GM23338 (cell line): ENCODE measurements at regions not wholly inside any gene's neighbourhood (a gene's known extent, or its start where the extent isn't known, plus 50 kb on each side); places are given as distances from the start of the nearest gene placed in this dataset.

Experiments used
- ATAC-seq: fragments of 200-7000 bp; cut with Tn5 transposase; 3 replicates; pipeline ENCODE4 v1.9.1; 2020
- DNase-seq: peaks from one replicate; pipeline ENCODE4 v3.0.0-alpha.2; 2015; ENCODE audit warnings: low spot score
- H2AFZ ChIP-seq: fragments of 200-600 bp; sonication (generic); 2 replicates; pipeline ENCODE4 v1.8.0; 2016; ENCODE audit warnings: antibody characterized with exemption, mild to moderate bottlenecking, moderate library complexity
- H3F3A ChIP-seq: fragments of 200-600 bp; sonication (generic); replicated peaks from 2 replicates; pipeline ENCODE4 v1.8.0; 2017; ENCODE audit warnings: antibody characterized with exemption, mixed run types, low read depth
- H3K27ac ChIP-seq: fragments of 200-600 bp; sonication (generic); 2 replicates; pipeline ENCODE4 v1.6.1; 2016; ENCODE audit warnings: low read depth
- H3K27me3 ChIP-seq: fragments of 200-600 bp; sonication (generic); 2 replicates; pipeline ENCODE4 v1.8.0; 2016; ENCODE audit warnings: mild to moderate bottlenecking, mixed run types, moderate library complexity; ENCODE audit not compliant: insufficient read depth
- H3K36me3 ChIP-seq: fragments of 200-600 bp; sonication (generic); 2 replicates; pipeline ENCODE4 v1.8.0; 2016; ENCODE audit warnings: mild to moderate bottlenecking; ENCODE audit not compliant: insufficient read depth
- H3K4me1 ChIP-seq: fragments of 200-600 bp; sonication (generic); 2 replicates; pipeline ENCODE4 v1.8.0; 2016; ENCODE audit warnings: mild to moderate bottlenecking, moderate library complexity; ENCODE audit not compliant: insufficient read depth
- H3K4me2 ChIP-seq: fragments of 200-600 bp; sonication (generic); 2 replicates; pipeline ENCODE4 v1.7.1; 2017; ENCODE audit warnings: mixed run types
- H3K4me3 ChIP-seq: fragments of 200-600 bp; sonication (generic); 2 replicates; pipeline ENCODE4 v1.6.1; 2016; ENCODE audit warnings: mixed run types
- H3K79me2 ChIP-seq: fragments of 200-600 bp; sonication (generic); replicated peaks from 2 replicates; pipeline ENCODE4 v1.8.0; 2017; ENCODE audit warnings: mild to moderate bottlenecking; ENCODE audit not compliant: insufficient read depth
- H3K9me2 ChIP-seq: fragments of 200-600 bp; sonication (generic); 2 replicates; pipeline ENCODE4 v1.8.0; 2017; ENCODE audit not compliant: insufficient read depth
- H4K20me1 ChIP-seq: fragments of 200-600 bp; sonication (generic); replicated peaks from 2 replicates; pipeline ENCODE4 v1.8.0; 2017; ENCODE audit warnings: mild to moderate bottlenecking; ENCODE audit not compliant: insufficient read depth
- H3K27ac Mint-ChIP-seq: 2 replicates; pipeline ENCODE4 v1.8.0; 2020; ENCODE audit warnings: inconsistent platforms, mild to moderate bottlenecking, moderate library complexity, mixed read lengths
- H3K27me3 Mint-ChIP-seq: 3 replicates; pipeline ENCODE4 v1.8.0; 2022; ENCODE audit warnings: low read depth, mild to moderate bottlenecking, moderate library complexity, mixed read lengths, inconsistent platforms; ENCODE audit not compliant: insufficient read depth, poor library complexity
- H3K36me3 Mint-ChIP-seq: 3 replicates; pipeline ENCODE4 v1.8.0; 2021; ENCODE audit warnings: low read depth, mild to moderate bottlenecking, inconsistent platforms, moderate library complexity, mixed read lengths
- H3K4me1 Mint-ChIP-seq: 3 replicates; pipeline ENCODE4 v1.8.0; 2020; ENCODE audit warnings: mild to moderate bottlenecking, inconsistent platforms, mixed read lengths
- H3K4me3 Mint-ChIP-seq: 3 replicates; pipeline ENCODE4 v1.8.0; 2021; ENCODE audit warnings: moderate library complexity, mild to moderate bottlenecking, inconsistent platforms, mixed read lengths
- H3K9me3 Mint-ChIP-seq: 3 replicates; pipeline ENCODE4 v1.8.0; 2020; ENCODE audit warnings: moderate library complexity, mild to moderate bottlenecking, inconsistent platforms, mixed read lengths
- CREB1 ChIP-seq: fragments of 250-450 bp; sonication (Bioruptor Pico); IDR thresholded peaks from 2 replicates; pipeline ENCODE4 v1.5.0; 2020; ENCODE audit warnings: low read depth, mild to moderate bottlenecking, moderate library complexity
- EZH2 ChIP-seq: fragments of 200-600 bp; sonication (generic); IDR thresholded peaks from one replicate; pipeline ENCODE4 v1.8.0; 2017; ENCODE audit warnings: antibody characterized with exemption, mild to moderate bottlenecking, low read depth; ENCODE audit not compliant: unreplicated experiment
- EZH2phosphoT487 ChIP-seq: fragments of 200-600 bp; sonication (generic); IDR thresholded peaks from one replicate; pipeline ENCODE4 v1.8.1; 2018; ENCODE audit warnings: antibody characterized with exemption; ENCODE audit not compliant: unreplicated experiment
- JUNB ChIP-seq: IDR thresholded peaks from one replicate; pipeline ENCODE4 v1.6.1; 2016; ENCODE audit warnings: antibody characterized with exemption; ENCODE audit not compliant: unreplicated experiment
- NANOG ChIP-seq: IDR thresholded peaks from 2 replicates; pipeline ENCODE4 v1.6.1; 2016; ENCODE audit warnings: antibody characterized with exemption, borderline replicate concordance
- POLR2AphosphoS5 ChIP-seq: IDR thresholded peaks from 2 replicates; pipeline ENCODE4 v1.6.1; 2016; ENCODE audit warnings: antibody characterized with exemption, low read depth
- STAT1 ChIP-seq: IDR thresholded peaks from one replicate; pipeline ENCODE4 v1.6.1; 2016; ENCODE audit warnings: antibody characterized with exemption; ENCODE audit not compliant: unreplicated experiment
- ZNF114 ChIP-seq: fragments of 250-450 bp; sonication (Bioruptor Pico); IDR thresholded peaks from 2 replicates; pipeline ENCODE4 v1.5.0; 2020; ENCODE audit warnings: mild to moderate bottlenecking, moderate library complexity
- ZNF331 ChIP-seq: fragments of 250-450 bp; sonication (Bioruptor Pico); IDR thresholded peaks from 2 replicates; pipeline ENCODE4 v1.5.0; 2020; ENCODE audit warnings: low read depth, mild to moderate bottlenecking, moderate library complexity
- TF ChIP-seq, protein P1 (sequence below), 2 experiments: fragments of 200-600 bp in 1 of 2; sonication (generic) in 1 of 2; conservative IDR thresholded peaks; 2 replicates each; pipeline versions ENCODE4 v1.5.1 to v1.6.1; 2016 to 2017; ENCODE audit warnings: antibody characterized with exemption in 2 of 2, low read depth in 2 of 2, mild to moderate bottlenecking in 2 of 2, moderate library complexity in 1 of 2
- TF ChIP-seq, protein P2 (sequence below): IDR thresholded peaks from one replicate; pipeline ENCODE4 v1.6.1; 2018; ENCODE audit warnings: antibody characterized with exemption; ENCODE audit not compliant: unreplicated experiment
- TF ChIP-seq, protein P3 (sequence below): IDR thresholded peaks from 2 replicates; pipeline ENCODE4 v1.6.1; 2016; ENCODE audit warnings: antibody characterized with exemption

DNA sequence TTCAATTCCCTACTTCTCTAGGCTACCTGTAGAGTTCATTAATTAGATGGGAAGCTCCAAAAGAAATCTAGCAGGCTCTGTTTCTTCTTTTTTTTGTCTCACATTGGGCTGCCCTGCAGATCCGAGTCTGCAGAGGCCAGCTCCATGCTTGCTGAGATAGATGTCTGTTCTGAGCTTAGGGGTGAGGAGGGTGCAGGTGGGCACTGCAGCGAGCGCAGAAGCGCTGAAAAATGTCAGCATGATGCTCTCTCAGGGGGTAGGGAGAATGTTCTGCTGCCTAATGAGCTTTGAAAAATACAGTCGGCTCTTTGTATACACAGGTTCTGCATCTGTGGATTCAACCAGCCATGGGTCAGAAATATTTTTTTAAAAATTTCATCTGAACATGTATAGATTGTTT lies 56.8 kb upstream of the KCNA3 start (continued):
- TF ChIP-seq, protein P1, sequence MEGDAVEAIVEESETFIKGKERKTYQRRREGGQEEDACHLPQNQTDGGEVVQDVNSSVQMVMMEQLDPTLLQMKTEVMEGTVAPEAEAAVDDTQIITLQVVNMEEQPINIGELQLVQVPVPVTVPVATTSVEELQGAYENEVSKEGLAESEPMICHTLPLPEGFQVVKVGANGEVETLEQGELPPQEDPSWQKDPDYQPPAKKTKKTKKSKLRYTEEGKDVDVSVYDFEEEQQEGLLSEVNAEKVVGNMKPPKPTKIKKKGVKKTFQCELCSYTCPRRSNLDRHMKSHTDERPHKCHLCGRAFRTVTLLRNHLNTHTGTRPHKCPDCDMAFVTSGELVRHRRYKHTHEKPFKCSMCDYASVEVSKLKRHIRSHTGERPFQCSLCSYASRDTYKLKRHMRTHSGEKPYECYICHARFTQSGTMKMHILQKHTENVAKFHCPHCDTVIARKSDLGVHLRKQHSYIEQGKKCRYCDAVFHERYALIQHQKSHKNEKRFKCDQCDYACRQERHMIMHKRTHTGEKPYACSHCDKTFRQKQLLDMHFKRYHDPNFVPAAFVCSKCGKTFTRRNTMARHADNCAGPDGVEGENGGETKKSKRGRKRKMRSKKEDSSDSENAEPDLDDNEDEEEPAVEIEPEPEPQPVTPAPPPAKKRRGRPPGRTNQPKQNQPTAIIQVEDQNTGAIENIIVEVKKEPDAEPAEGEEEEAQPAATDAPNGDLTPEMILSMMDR (conservative IDR thresholded peaks at IDR 0.05; ENCODE audit: low read depth in 2 of 2): no peak
- TF ChIP-seq CREB1 (CRISPR knock-in tag) (no peak), POLR2AphosphoS5 (no peak), ZNF331 (CRISPR knock-in tag) (no peak), ZNF114 (CRISPR knock-in tag) (no peak)
- TF ChIP-seq, protein P2, sequence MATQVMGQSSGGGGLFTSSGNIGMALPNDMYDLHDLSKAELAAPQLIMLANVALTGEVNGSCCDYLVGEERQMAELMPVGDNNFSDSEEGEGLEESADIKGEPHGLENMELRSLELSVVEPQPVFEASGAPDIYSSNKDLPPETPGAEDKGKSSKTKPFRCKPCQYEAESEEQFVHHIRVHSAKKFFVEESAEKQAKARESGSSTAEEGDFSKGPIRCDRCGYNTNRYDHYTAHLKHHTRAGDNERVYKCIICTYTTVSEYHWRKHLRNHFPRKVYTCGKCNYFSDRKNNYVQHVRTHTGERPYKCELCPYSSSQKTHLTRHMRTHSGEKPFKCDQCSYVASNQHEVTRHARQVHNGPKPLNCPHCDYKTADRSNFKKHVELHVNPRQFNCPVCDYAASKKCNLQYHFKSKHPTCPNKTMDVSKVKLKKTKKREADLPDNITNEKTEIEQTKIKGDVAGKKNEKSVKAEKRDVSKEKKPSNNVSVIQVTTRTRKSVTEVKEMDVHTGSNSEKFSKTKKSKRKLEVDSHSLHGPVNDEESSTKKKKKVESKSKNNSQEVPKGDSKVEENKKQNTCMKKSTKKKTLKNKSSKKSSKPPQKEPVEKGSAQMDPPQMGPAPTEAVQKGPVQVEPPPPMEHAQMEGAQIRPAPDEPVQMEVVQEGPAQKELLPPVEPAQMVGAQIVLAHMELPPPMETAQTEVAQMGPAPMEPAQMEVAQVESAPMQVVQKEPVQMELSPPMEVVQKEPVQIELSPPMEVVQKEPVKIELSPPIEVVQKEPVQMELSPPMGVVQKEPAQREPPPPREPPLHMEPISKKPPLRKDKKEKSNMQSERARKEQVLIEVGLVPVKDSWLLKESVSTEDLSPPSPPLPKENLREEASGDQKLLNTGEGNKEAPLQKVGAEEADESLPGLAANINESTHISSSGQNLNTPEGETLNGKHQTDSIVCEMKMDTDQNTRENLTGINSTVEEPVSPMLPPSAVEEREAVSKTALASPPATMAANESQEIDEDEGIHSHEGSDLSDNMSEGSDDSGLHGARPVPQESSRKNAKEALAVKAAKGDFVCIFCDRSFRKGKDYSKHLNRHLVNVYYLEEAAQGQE: no peak
- TF ChIP-seq, protein P3, sequence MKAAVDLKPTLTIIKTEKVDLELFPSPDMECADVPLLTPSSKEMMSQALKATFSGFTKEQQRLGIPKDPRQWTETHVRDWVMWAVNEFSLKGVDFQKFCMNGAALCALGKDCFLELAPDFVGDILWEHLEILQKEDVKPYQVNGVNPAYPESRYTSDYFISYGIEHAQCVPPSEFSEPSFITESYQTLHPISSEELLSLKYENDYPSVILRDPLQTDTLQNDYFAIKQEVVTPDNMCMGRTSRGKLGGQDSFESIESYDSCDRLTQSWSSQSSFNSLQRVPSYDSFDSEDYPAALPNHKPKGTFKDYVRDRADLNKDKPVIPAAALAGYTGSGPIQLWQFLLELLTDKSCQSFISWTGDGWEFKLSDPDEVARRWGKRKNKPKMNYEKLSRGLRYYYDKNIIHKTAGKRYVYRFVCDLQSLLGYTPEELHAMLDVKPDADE: no peak

DNA sequence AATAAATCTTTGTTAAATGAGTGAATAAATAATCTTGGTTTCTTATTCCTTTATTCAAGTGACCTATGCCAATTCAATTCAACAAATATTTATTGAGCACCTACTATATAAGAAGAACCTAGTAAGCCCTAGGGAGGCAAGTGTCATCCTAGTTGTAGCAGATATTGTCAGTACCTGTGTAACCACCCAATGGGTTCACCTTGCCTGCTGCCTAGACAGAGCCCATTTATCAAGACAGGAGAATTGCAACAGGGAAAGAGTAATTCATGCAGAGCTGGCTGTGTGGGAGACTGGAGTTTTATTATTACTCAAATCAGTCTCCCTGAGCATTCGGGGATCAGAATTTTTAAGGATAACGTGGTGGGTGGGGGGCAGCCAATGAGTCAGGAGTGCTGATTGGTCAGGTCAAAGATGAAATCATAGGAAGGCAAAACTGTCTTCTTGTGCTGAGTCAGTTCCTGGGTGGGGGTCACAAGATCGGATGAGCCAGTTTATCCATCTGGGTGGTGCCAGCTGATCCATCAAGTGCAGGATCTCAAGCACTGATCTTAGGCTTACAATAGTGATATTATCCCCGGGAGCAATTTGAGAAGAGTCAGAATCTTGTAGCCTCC lies 53.8 kb upstream of the KCNA3 start:
- H3K27ac ChIP-seq: no peak overlapping the region
- H3K27me3 Mint-ChIP-seq: peaks cover 4% of the 10 kb centered on the region
- no peak overlapping the region for H3K4me3 Mint-ChIP-seq
- DNase-seq (no peak), ATAC-seq (no peak)
- peaks cover 14% of the 10 kb centered on the region; the same call in 1 of the 2 replicates for H3K4me1 ChIP-seq
- peaks cover 19% of the 10 kb centered on the region for H3K4me1 Mint-ChIP-seq
- H3K79me2 ChIP-seq: no peaks in the 10 kb centered on the region
- H3K27ac Mint-ChIP-seq: no peak overlapping the region
- no peak overlapping the region for H3K4me2 ChIP-seq
- H3F3A ChIP-seq: no peaks in the 10 kb centered on the region
- no peak overlapping the region for H2AFZ ChIP-seq
- no peaks in the 10 kb centered on the region for H3K36me3 ChIP-seq
- H3K9me2 ChIP-seq: 0 out of 2 replicates have a peak, but pooled peaks cover 4% of the 10 kb centered on the region
- H4K20me1 ChIP-seq: no peaks in the 10 kb centered on the region
- no peaks in the 10 kb centered on the region for H3K27me3 ChIP-seq
- no peak overlapping the region for H3K4me3 ChIP-seq
- H3K36me3 Mint-ChIP-seq: no peaks in the 10 kb centered on the region
- H3K9me3 Mint-ChIP-seq: no peaks in the 10 kb centered on the region
- TF ChIP-seq NANOG (no peak), JUNB (no peak), POLR2AphosphoS5 (no peak), ZNF114 (CRISPR knock-in tag) (no peak), EZH2phosphoT487 (no peak), STAT1 (no peak), CREB1 (CRISPR knock-in tag) (no peak), EZH2 (no peak)
- TF ChIP-seq, protein P1 (conservative IDR thresholded peaks at IDR 0.05; ENCODE audit: low read depth in 2 of 2): no peak
- TF ChIP-seq, protein P3: no peak
